Liver (tissue), 8 donors: ENCODE measurements at regions not wholly inside any gene's neighbourhood (a gene's known extent, or its start where the extent isn't known, plus 50 kb on each side); places are given as distances from the start of the nearest gene placed in this dataset.

Experiments
- DNase-seq: peaks from one replicate; pipeline ENCODE4 v3.0.0-alpha.2; 2017; ENCODE audit warnings: low spot score
- H3K27ac ChIP-seq, 2 donors: one replicate each; pipeline ENCODE4 v1.7.0; 2013; ENCODE audit warnings: inconsistent platforms in 2 of 2, low read length in 2 of 2, control low read depth in 1 of 2, low read depth in 1 of 2, mild to moderate bottlenecking in 1 of 2
- H3K27me3 ChIP-seq, 4 donors: one replicate each; pipeline versions ENCODE4 v1.6.1 to v1.7.0; 2013; ENCODE audit warnings: low read length in 3 of 4, inconsistent platforms in 1 of 4, mild to moderate bottlenecking in 1 of 4, moderate library complexity in 1 of 4; ENCODE audit not compliant: control insufficient read depth in 4 of 4, insufficient read depth in 4 of 4
- H3K36me3 ChIP-seq, 4 donors: one replicate each; pipeline versions ENCODE4 v1.6.1 to v1.7.0; 2013; ENCODE audit warnings: low read length in 3 of 4, mild to moderate bottlenecking in 3 of 4, low read depth in 1 of 4, moderate library complexity in 1 of 4; ENCODE audit not compliant: control insufficient read depth in 4 of 4, insufficient read depth in 3 of 4
- H3K4me1 ChIP-seq, 4 donors: one replicate each; pipeline versions ENCODE4 v1.6.1 to v1.7.0; 2013; ENCODE audit warnings: low read length in 3 of 4, mild to moderate bottlenecking in 3 of 4, moderate library complexity in 1 of 4; ENCODE audit not compliant: control insufficient read depth in 4 of 4, insufficient read depth in 4 of 4
- H3K4me3 ChIP-seq, 3 donors: one replicate each; pipeline versions ENCODE4 v1.6.1 to v1.7.0; 2013; ENCODE audit warnings: low read length in 3 of 3, control low read depth in 1 of 3, low read depth in 1 of 3, mild to moderate bottlenecking in 1 of 3
- H3K9ac ChIP-seq, 2 donors: one replicate each; pipeline ENCODE4 v1.7.0; 2013; ENCODE audit warnings: low read length in 2 of 2, mild to moderate bottlenecking in 2 of 2, moderate library complexity in 2 of 2, control low read depth in 1 of 2, low read depth in 1 of 2
- H3K9me3 ChIP-seq, 4 donors: one replicate each; pipeline versions ENCODE4 v1.6.1 to v1.7.0; 2013; ENCODE audit warnings: low read length in 3 of 4; ENCODE audit not compliant: control insufficient read depth in 4 of 4
- FOXA1 ChIP-seq: IDR thresholded peaks from 2 replicates; pipeline ENCODE4 v1.6.1; 2016; ENCODE audit warnings: antibody characterized with exemption
- FOXA2 ChIP-seq: IDR thresholded peaks from 2 replicates; pipeline ENCODE4 v1.6.1; 2016; ENCODE audit warnings: antibody characterized with exemption
- GABPA ChIP-seq, 2 donors: IDR thresholded peaks in 1 of 2; conservative IDR thresholded peaks in 1 of 2; 2 replicates each; pipeline ENCODE4 v1.6.1; 2016; ENCODE audit warnings: antibody characterized with exemption in 2 of 2, mild to moderate bottlenecking in 1 of 2, moderate library complexity in 1 of 2
- HNF4G ChIP-seq: IDR thresholded peaks from 2 replicates; pipeline ENCODE4 v1.6.1; 2016; ENCODE audit warnings: antibody characterized with exemption
- JUND ChIP-seq, 2 donors: IDR thresholded peaks; 2 replicates each; pipeline ENCODE4 v1.6.1; 2016; ENCODE audit warnings: antibody characterized with exemption in 2 of 2
- NR2F2 ChIP-seq: IDR thresholded peaks from 2 replicates; pipeline ENCODE4 v1.6.1; 2016; ENCODE audit warnings: antibody characterized with exemption
- RAD21 ChIP-seq, 2 donors: IDR thresholded peaks; 2 replicates each; pipeline ENCODE4 v1.6.1; 2016; ENCODE audit warnings: antibody characterized with exemption in 2 of 2, mild to moderate bottlenecking in 2 of 2
- RXRA ChIP-seq, 2 donors: IDR thresholded peaks; 2 replicates each; pipeline ENCODE4 v1.6.1; 2017 to 2018; ENCODE audit warnings: antibody characterized with exemption in 2 of 2, mild to moderate bottlenecking in 1 of 2
- TAF1 ChIP-seq: conservative IDR thresholded peaks from 2 replicates; pipeline ENCODE4 v1.6.1; 2016; ENCODE audit warnings: antibody characterized with exemption, mild to moderate bottlenecking
- WGBS: extraction: QIAGEN DNeasy Blood & Tissue Kit; methylation state at CpG from one replicate; pipeline ENCODE4 v1.1.7; 2013; 5-methylcytosine and 5-hydroxymethylcytosine counted together
- TF ChIP-seq, protein P1 (sequence below): IDR thresholded peaks from 2 replicates; pipeline ENCODE4 v1.6.1; 2016; ENCODE audit warnings: antibody characterized with exemption
- TF ChIP-seq, protein P2 (sequence below): fragments of 150-350 bp; IDR thresholded peaks from 2 replicates; pipeline ENCODE4 v1.5.1; 2017; ENCODE audit warnings: improper control_type of control experiment, low read depth, low read length; ENCODE audit not compliant: missing input control
- TF ChIP-seq, protein P3 (sequence below): IDR thresholded peaks from 2 replicates; pipeline ENCODE4 v1.6.1; 2016; ENCODE audit warnings: antibody characterized with exemption
- donor health status: healthy.
- donor health status: healthy.
- donor health status: healthy.
- donor health status: healthy.
- donor health status: healthy.

DNA sequence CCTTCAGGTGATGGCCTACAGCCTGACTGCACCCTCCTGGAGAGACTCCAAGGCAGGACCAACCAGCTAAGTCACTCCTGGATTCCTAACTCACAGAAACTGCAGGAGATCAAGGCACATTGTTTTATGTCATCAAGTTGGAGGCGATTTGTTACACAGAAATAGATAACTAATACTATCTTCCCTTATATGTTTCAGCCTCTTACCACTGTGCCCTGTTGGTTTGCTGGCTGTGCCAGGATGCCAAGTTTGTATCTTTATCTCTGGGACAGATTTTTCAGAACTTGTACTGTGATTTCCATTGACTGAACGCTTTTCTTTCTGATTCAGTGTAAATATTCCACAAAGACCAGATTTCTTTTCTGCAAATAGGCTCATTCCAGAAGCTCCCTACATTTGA, 76.2 kb upstream of the OPCML start:
- no peak overlapping the region for H3K4me3 ChIP-seq
- H3K27ac ChIP-seq: no peak overlapping the region
- no peak overlapping the region for H3K9ac ChIP-seq
- DNase-seq: no peak
- no peaks in the 10 kb centered on the region for H3K27me3 ChIP-seq
- WGBS: 38% methylated on average over 2 of the region's 2 CpGs
- H3K36me3 ChIP-seq: no peaks in the 10 kb centered on the region
- TF ChIP-seq, protein P1, sequence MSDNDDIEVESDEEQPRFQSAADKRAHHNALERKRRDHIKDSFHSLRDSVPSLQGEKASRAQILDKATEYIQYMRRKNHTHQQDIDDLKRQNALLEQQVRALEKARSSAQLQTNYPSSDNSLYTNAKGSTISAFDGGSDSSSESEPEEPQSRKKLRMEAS: no peak
- TF ChIP-seq TAF1 (no peak), HNF4G (no peak), RAD21 (IDR thresholded peaks at IDR 0.05) (no peak)
- H3K9me3 ChIP-seq: peaks cover 0 to 9% (median 4%) of the 10 kb centered on the region in 4 donors
- no peaks in the 10 kb centered on the region for H3K4me1 ChIP-seq

DNA sequence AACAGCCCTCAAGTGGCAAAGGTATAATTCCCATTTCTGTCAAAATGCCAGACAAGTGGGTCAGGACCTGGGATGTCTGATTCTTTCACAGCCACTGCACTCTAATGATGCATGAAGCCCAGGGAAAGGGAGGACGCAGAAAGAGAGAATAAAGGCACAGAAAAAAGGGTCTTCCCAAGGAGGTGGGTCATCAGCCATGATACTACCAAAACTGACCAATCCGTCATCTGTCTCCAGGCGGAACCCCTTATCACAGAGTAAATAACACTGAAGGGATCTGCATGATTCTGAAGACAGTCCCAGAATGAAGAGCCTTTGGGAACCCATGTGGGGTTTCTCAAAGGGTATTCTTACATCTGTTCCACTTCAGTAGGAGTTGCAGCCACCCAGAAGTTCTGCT, 73.8 kb upstream of the OPCML start:
- H3K27me3 ChIP-seq: no peaks in the 10 kb centered on the region
- H3K27ac ChIP-seq: no peak overlapping the region
- peaks cover 0 to 9% (median 3%) of the 10 kb centered on the region in 4 donors for H3K9me3 ChIP-seq
- no peak overlapping the region for H3K9ac ChIP-seq
- H3K4me3 ChIP-seq: no peak overlapping the region
- no peaks in the 10 kb centered on the region for H3K36me3 ChIP-seq
- no peak for DNase-seq
- 68% methylated on average over 3 of the region's 3 CpGs for WGBS
- no peak for TF ChIP-seq HNF4G
- no peak for TF ChIP-seq FOXA1
- no peak for TF ChIP-seq RXRA (IDR thresholded peaks at IDR 0.05)
- TF ChIP-seq, protein P2, sequence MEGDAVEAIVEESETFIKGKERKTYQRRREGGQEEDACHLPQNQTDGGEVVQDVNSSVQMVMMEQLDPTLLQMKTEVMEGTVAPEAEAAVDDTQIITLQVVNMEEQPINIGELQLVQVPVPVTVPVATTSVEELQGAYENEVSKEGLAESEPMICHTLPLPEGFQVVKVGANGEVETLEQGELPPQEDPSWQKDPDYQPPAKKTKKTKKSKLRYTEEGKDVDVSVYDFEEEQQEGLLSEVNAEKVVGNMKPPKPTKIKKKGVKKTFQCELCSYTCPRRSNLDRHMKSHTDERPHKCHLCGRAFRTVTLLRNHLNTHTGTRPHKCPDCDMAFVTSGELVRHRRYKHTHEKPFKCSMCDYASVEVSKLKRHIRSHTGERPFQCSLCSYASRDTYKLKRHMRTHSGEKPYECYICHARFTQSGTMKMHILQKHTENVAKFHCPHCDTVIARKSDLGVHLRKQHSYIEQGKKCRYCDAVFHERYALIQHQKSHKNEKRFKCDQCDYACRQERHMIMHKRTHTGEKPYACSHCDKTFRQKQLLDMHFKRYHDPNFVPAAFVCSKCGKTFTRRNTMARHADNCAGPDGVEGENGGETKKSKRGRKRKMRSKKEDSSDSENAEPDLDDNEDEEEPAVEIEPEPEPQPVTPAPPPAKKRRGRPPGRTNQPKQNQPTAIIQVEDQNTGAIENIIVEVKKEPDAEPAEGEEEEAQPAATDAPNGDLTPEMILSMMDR: no peak
- H3K4me1 ChIP-seq: no peaks in the 10 kb centered on the region

DNA sequence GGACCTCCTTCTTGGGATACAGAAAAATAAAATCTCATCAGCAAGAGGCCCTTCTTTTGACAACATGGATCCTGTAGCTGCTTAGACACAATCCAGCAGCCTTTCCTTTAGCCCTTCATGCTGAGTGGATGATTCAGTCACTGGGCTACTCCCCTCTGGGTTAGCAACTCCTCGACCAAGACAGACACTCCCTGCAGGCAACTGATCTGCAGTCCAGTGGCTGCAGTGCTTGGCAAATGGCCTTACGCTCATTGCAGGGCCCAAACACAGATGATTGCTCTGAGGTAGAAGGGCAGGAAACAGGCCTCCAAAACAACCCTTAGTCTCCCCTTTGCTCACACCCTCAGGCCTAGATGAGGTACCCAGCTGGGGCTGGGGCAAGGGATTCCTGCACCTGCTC, 73.2 kb upstream of the OPCML start:
- Histone ChIP-seq H3K27ac (no peak overlapping the region), H3K9ac (no peak overlapping the region), H3K27me3 (no peaks in the 10 kb centered on the region), H3K36me3 (no peaks in the 10 kb centered on the region), H3K4me1 (no peaks in the 10 kb centered on the region), H3K4me3 (no peak overlapping the region), H3K9me3 (peaks cover 0 to 9% (median 3%) of the 10 kb centered on the region in 4 donors)
- DNase-seq: no peak
- WGBS: 57% methylated on average over 2 of the region's 2 CpGs
- TF ChIP-seq RXRA (IDR thresholded peaks at IDR 0.05) (no peak), RAD21 (IDR thresholded peaks at IDR 0.05) (no peak), JUND (IDR thresholded peaks at IDR 0.05) (no peak), GABPA (IDR thresholded peaks at IDR 0.05 in 1 of 2, conservative IDR thresholded peaks at IDR 0.05 in 1 of 2) (no peak), FOXA2 (no peak), NR2F2 (no peak)
- TF ChIP-seq, protein P3, sequence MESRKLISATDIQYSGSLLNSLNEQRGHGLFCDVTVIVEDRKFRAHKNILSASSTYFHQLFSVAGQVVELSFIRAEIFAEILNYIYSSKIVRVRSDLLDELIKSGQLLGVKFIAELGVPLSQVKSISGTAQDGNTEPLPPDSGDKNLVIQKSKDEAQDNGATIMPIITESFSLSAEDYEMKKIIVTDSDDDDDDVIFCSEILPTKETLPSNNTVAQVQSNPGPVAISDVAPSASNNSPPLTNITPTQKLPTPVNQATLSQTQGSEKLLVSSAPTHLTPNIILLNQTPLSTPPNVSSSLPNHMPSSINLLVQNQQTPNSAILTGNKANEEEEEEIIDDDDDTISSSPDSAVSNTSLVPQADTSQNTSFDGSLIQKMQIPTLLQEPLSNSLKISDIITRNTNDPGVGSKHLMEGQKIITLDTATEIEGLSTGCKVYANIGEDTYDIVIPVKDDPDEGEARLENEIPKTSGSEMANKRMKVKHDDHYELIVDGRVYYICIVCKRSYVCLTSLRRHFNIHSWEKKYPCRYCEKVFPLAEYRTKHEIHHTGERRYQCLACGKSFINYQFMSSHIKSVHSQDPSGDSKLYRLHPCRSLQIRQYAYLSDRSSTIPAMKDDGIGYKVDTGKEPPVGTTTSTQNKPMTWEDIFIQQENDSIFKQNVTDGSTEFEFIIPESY: no peak
- TF ChIP-seq, protein P2: no peak
